K562 (cell line): ENCODE measurements at regions not wholly inside any gene's neighbourhood (a gene's known extent, or its start where the extent isn't known, plus 50 kb on each side); places are given as distances from the start of the nearest gene placed in this dataset.
"Not testable (repeated sequence)": the region's sequence is repeated elsewhere in the genome, so short reads cannot be mapped to it uniquely, and the experiment has no call there.

ENCODE experiments used
- ATAC-seq: fragments of 200-7000 bp; cut with Tn5 transposase; 3 replicates; pipeline ENCODE4 v1.9.1; 2020; ENCODE audit warnings: moderate library complexity
- BruUV-seq: library from RNA; stranded (reverse); fragments of 400-500 nt; replicated peaks from 2 replicates; lab custom pipeline; 2021; lab: Mats Ljungman, UMichigan
- CTCF ChIA-PET: fragments of 300-600 bp; formaldehyde crosslinking; extraction: SDS; loops from one replicate; lab custom pipeline; 2021; ENCODE audit warnings: low intra/inter-chr PET ratio; lab: Yijun Ruan, JAX
- POLR2A ChIA-PET: fragments of 300-600, 350-650 bp; sonication (Branson Sonifier 250); formaldehyde crosslinking; extraction: SDS; loops from one replicate; lab custom pipeline; 2021; ENCODE audit warnings: antibody characterized with exemption, inconsistent platforms; lab: Yijun Ruan, JAX
- DNase-seq, 4 experiments: peaks; one replicate each; pipeline versions ENCODE4 v3.0.0 to v3.0.0-alpha.2; 2011 to 2018; ENCODE audit warnings: low spot score in 3 of 4, mixed read lengths in 3 of 4; ENCODE audit errors: extremely low read depth in 1 of 4
- FAIRE-seq: peaks from 2 replicates; lab custom pipeline; 2011; peaks lifted over from hg19 to GRCh38; lab: Jason Lieb, UNC
- H2AFZ ChIP-seq: 2 replicates; pipeline ENCODE4 v1.6.0; 2011; ENCODE audit warnings: low read depth, low read length, control low read depth, inconsistent platforms
- H3K27ac ChIP-seq: fragments of 200-600 bp; 3 replicates; pipeline ENCODE4 v1.8.0; 2011; ENCODE audit warnings: low read depth, mild to moderate bottlenecking, control low read depth, inconsistent platforms, low read length, moderate library complexity, mixed read lengths; ENCODE audit errors: extremely low read depth
- H3K27me3 ChIP-seq, 2 experiments: fragments of 300-600 bp in 1 of 2; 2 replicates in 1 of 2; 3 replicates in 1 of 2; pipeline versions ENCODE4 v1.6.0 to v1.8.0; 2011; ENCODE audit warnings: inconsistent platforms in 2 of 2, low read length in 2 of 2, mild to moderate bottlenecking in 1 of 2, mixed read lengths in 1 of 2, moderate library complexity in 1 of 2; ENCODE audit not compliant: control insufficient read depth in 2 of 2, insufficient read depth in 2 of 2
- H3K36me3 ChIP-seq: fragments of 300-600 bp; 3 replicates; pipeline ENCODE4 v1.8.0; 2011; ENCODE audit warnings: mild to moderate bottlenecking, low read length, inconsistent platforms; ENCODE audit not compliant: control insufficient read depth, insufficient read depth
- H3K4me1 ChIP-seq, 2 experiments: fragments of 200-600 bp in 1 of 2; replicated peaks in 1 of 2; 2 replicates in 1 of 2; 3 replicates in 1 of 2; pipeline versions ENCODE4 v1.5.1 to v1.8.0; 2011; ENCODE audit warnings: inconsistent platforms in 2 of 2, low read length in 2 of 2, mild to moderate bottlenecking in 1 of 2, mixed read lengths in 1 of 2, moderate library complexity in 1 of 2; ENCODE audit not compliant: control insufficient read depth in 2 of 2, insufficient read depth in 2 of 2
- H3K4me2 ChIP-seq: 2 replicates; pipeline ENCODE4 v1.6.1; 2011; ENCODE audit warnings: low read length, control low read depth, inconsistent platforms, mixed read lengths; ENCODE audit not compliant: insufficient read depth
- H3K4me3 ChIP-seq: fragments of 200-600 bp; sonication (generic), shearing (Covaris generic); 2 replicates; pipeline ENCODE4 v1.5.1; 2016; ENCODE audit warnings: control low read depth, inconsistent platforms
- H3K79me2 ChIP-seq: fragments of 200-600 bp; 3 replicates; pipeline ENCODE4 v1.8.0; 2011; ENCODE audit warnings: low read length, inconsistent platforms; ENCODE audit not compliant: control insufficient read depth, insufficient read depth
- H3K9ac ChIP-seq, 2 experiments: 2 replicates each; pipeline versions ENCODE4 v1.6.0 to v1.6.1; 2011; ENCODE audit warnings: low read depth in 2 of 2, low read length in 2 of 2, control low read depth in 1 of 2, inconsistent platforms in 1 of 2, mild to moderate bottlenecking in 1 of 2, mixed read lengths in 1 of 2; ENCODE audit not compliant: insufficient read depth in 1 of 2
- H3K9me1 ChIP-seq: one replicate; pipeline ENCODE4 v1.6.0; 2011; ENCODE audit warnings: inconsistent platforms, mild to moderate bottlenecking, low read length, moderate library complexity; ENCODE audit not compliant: control insufficient read depth, insufficient read depth
- H3K9me3 ChIP-seq: replicated peaks from 2 replicates; pipeline ENCODE4 v1.5.1; 2011; ENCODE audit warnings: low read depth, low read length, inconsistent platforms; ENCODE audit not compliant: control insufficient read depth, insufficient read depth
- H4K20me1 ChIP-seq: replicated peaks from 2 replicates; pipeline ENCODE4 v1.6.1; 2011; ENCODE audit warnings: low read length, inconsistent platforms, mixed read lengths; ENCODE audit not compliant: control insufficient read depth, insufficient read depth
- WGBS: fragments of 100-300 bp; shearing (Covaris generic); methylation state at CpG from one replicate; pipeline ENCODE4 v1.1.6; 2016; ENCODE audit warnings: low coverage, mixed read lengths; ENCODE audit not compliant: insufficient coverage; ENCODE audit errors: missing lambda C conversion rate; 5-methylcytosine and 5-hydroxymethylcytosine counted together
- in situ Hi-C: fragments of 300-500 bp; cut with MboI; formaldehyde crosslinking; loops from 4 replicates; pipeline ENCODE4 v1.15.0; 2018; ENCODE audit warnings: inconsistent platforms, mixed read lengths
- intact Hi-C: fragments of 100-400 bp; cut with micrococcal nuclease; formaldehyde crosslinking; loops from 2 replicates; pipeline ENCODE4 v1.14.2; 2022

DNA sequence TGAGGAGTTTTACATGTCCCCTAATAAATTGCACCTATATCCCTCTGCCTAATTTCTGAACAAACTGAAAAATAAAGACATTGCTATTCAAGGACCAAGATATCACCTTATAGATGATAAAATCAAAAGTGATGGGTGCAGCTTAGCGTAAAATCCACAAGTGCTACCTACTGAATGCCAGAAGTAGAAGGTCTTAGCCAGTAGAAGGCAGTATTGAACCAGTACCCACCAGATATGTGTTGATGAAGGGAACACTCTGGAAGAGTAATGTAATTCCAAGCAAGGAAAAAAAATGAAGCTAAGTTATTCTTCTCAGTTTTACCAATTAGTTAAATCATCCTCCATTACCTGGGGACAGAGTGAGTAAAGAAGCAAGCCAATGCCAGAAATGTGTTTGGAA is 516.6 kb upstream of the TGIF2LX start:
- intact Hi-C loops, H3K9ac ChIP-seq, in situ Hi-C loops, H3K79me2 ChIP-seq, H4K20me1 ChIP-seq, H3K9me3 ChIP-seq, H3K27ac ChIP-seq, FAIRE-seq, H3K36me3 ChIP-seq, H2AFZ ChIP-seq, H3K4me3 ChIP-seq, H3K4me1 ChIP-seq, H3K9me1 ChIP-seq, DNase-seq, BruUV-seq, POLR2A ChIA-PET, CTCF ChIA-PET, ATAC-seq, H3K27me3 ChIP-seq, H3K4me2 ChIP-seq: not testable (repeated sequence)
- WGBS = 10% methylated on average over 1 of the region's 1 CpG

DNA sequence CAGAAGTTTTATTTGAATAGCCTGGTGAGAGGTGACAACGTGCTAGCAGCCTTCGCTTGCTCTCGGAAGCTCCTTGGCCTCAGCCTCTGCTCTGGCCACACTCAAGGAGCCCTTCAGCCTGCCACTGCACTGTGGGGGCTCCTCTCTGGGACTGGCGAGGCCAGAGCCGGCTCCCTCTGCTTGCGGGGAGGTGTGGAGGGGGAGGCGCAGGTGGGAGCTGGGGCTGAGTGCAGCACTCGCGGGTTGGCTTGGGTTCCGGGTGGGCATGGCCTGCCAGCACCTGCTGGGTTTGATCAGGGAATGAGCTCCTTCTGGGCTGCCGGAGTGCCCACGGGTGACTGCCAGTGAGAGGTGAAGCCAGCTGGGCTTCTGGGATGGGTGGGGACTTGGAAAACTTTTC is 504.8 kb upstream of the TGIF2LX start:
- H4K20me1 ChIP-seq, H3K4me2 ChIP-seq, BruUV-seq, H2AFZ ChIP-seq, H3K27ac ChIP-seq, H3K4me3 ChIP-seq, intact Hi-C loops, in situ Hi-C loops, ATAC-seq, H3K9me3 ChIP-seq, FAIRE-seq, H3K36me3 ChIP-seq, CTCF ChIA-PET, DNase-seq, H3K9me1 ChIP-seq, H3K9ac ChIP-seq, H3K27me3 ChIP-seq, POLR2A ChIA-PET, H3K79me2 ChIP-seq, H3K4me1 ChIP-seq: not testable (repeated sequence)
- 17% methylated on average over 2 of the region's 12 CpGs for WGBS

DNA sequence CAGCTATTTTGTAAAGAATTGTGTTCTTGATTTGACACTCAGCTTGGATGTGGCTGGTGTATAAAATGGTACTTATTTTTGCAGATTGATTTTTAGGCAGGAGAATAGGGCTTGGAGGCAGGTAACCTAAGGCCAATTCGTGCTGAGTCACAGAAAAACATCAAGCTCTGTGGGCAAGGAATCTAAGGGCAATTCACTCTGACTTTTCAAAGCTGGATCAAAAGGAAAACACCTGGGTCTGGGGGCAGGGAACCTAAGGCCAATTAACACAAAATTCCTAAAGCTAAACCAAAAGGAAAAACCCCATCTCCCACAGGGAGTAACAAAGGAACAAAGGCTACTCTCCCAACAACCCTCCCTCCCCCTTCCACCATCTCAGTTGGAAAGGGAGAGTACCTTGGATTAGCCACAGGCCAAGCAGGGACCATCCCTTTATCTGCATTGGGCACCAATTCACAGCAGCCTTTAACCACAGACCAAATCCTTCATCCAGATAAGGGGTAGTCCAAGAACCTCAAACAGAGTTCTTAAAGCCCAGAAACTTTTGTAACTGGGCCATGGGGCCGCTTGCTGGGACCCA is 489.0 kb upstream of the TGIF2LX start:
- CTCF ChIA-PET, H3K9ac ChIP-seq, DNase-seq, FAIRE-seq, H3K36me3 ChIP-seq, H4K20me1 ChIP-seq, H2AFZ ChIP-seq, POLR2A ChIA-PET, in situ Hi-C loops, H3K27ac ChIP-seq, H3K4me1 ChIP-seq, intact Hi-C loops, H3K4me3 ChIP-seq, H3K9me3 ChIP-seq, H3K27me3 ChIP-seq, BruUV-seq, H3K79me2 ChIP-seq, H3K4me2 ChIP-seq, H3K9me1 ChIP-seq, ATAC-seq: not testable (repeated sequence)
- WGBS = 0% methylated on average over 1 of the region's 2 CpGs
